GM19397 (cell line): ENCODE measurements at regions not wholly inside any gene's neighbourhood (a gene's known extent, or its start where the extent isn't known, plus 50 kb on each side); places are given as distances from the start of the nearest gene placed in this dataset.
"Not testable (repeated sequence)": the region's sequence is repeated elsewhere in the genome, so short reads cannot be mapped to it uniquely, and the experiment has no call there.

Experiments used
- ATAC-seq: cut with Tn5 transposase; IDR thresholded peaks from one replicate; pipeline ENCODE4 v1.9.1; 2021; ENCODE audit warnings: mild to moderate bottlenecking, moderate library complexity; ENCODE audit not compliant: unreplicated experiment

- ATAC-seq = no peak
Observed at GRCh38 chr4:188647820-188648370, 508.7 kb downstream of the TRIML1 start.

GRCh38 chr4:188649635-188650034 lies 510.4 kb downstream of the TRIML1 start:
- no peak for ATAC-seq

- ATAC-seq = no peak
Observed at GRCh38 chr4:188650516-188650915, 511.3 kb downstream of the TRIML1 start.

- no peak for ATAC-seq
Observed at GRCh38 chr4:188657365-188657764, 518.1 kb downstream of the TRIML1 start.

- no peak for ATAC-seq
Observed at GRCh38 chr4:188658958-188659522, 519.8 kb downstream of the TRIML1 start.

- no peak for ATAC-seq
Observed at GRCh38 chr4:188660796-188661195, 521.6 kb downstream of the TRIML1 start.

GRCh38 chr4:188661502-188661901 lies 522.3 kb downstream of the TRIML1 start:
- no peak for ATAC-seq

- ATAC-seq = no peak
Observed at GRCh38 chr4:188663369-188663768, 524.1 kb downstream of the TRIML1 start.

- no peak for ATAC-seq
Observed at GRCh38 chr4:188665491-188666457, 526.5 kb downstream of the TRIML1 start.

- ATAC-seq = not testable (repeated sequence)
Observed at GRCh38 chr4:188678691-188679090, 539.5 kb downstream of the TRIML1 start.

- no peak for ATAC-seq
Observed at GRCh38 chr4:188680004-188680666, 540.9 kb downstream of the TRIML1 start.

- no peak for ATAC-seq
Observed at GRCh38 chr4:188680667-188681063, 541.4 kb downstream of the TRIML1 start.

GRCh38 chr4:188682321-188682720 lies 543.1 kb downstream of the TRIML1 start:
- ATAC-seq = no peak

- ATAC-seq = no peak
Observed at GRCh38 chr4:188683571-188683970, 544.3 kb downstream of the TRIML1 start.

GRCh38 chr4:188688956-188689355 lies 549.7 kb downstream of the TRIML1 start:
- no peak for ATAC-seq

GRCh38 chr4:188691811-188692210 lies 552.6 kb downstream of the TRIML1 start:
- ATAC-seq = no peak

GRCh38 chr4:188695261-188695660 lies 556.0 kb downstream of the TRIML1 start:
- no peak for ATAC-seq

GRCh38 chr4:188697243-188697642 lies 558.0 kb downstream of the TRIML1 start:
- ATAC-seq = no peak

- no peak for ATAC-seq
Observed at GRCh38 chr4:188701952-188702351, 562.7 kb downstream of the TRIML1 start.

- no peak for ATAC-seq
Observed at GRCh38 chr4:188704288-188704687, 565.0 kb downstream of the TRIML1 start.

- no peak for ATAC-seq
Observed at GRCh38 chr4:188707036-188707435, 567.8 kb downstream of the TRIML1 start.
